ENCODE measurements at regions not wholly inside any gene's neighbourhood (a gene's known extent, or its start where the extent isn't known, plus 50 kb on each side); places are given as distances from the start of the nearest gene placed in this dataset.

- H3K4me3 ChIP-seq (replicated peaks; ENCODE audit: low read depth, low read length) = no peak overlapping the region
- no peaks in the 10 kb centered on the region for H3K27me3 ChIP-seq (replicated peaks; ENCODE audit: control insufficient read depth, insufficient read depth, low read length)
- H3K36me3 ChIP-seq (ENCODE audit: control insufficient read depth, insufficient read depth, low read length) = no peaks in the 10 kb centered on the region
- TF ChIP-seq CTCF (IDR thresholded peaks at IDR 0.05; ENCODE audit: insufficient read depth, low read length, poor library complexity, severe bottlenecking) = no peak
- no peak for DNase-seq (ENCODE audit: extremely low read depth, insufficient read length)
These were observed 297.6 kb downstream of the MTERF1 start for GRCh38 chr7:91582799-91583477.

GRCh38 chr7:91596287-91596686, 284.2 kb downstream of the MTERF1 start:
- TF ChIP-seq CTCF (IDR thresholded peaks at IDR 0.05; ENCODE audit: insufficient read depth, low read length, poor library complexity, severe bottlenecking) = no peak
- H3K27me3 ChIP-seq (replicated peaks; ENCODE audit: control insufficient read depth, insufficient read depth, low read length) = no peaks in the 10 kb centered on the region
- H3K4me3 ChIP-seq (replicated peaks; ENCODE audit: low read depth, low read length) = no peak overlapping the region
- DNase-seq (ENCODE audit: extremely low read depth, insufficient read length) = no peak
- no peaks in the 10 kb centered on the region for H3K36me3 ChIP-seq (ENCODE audit: control insufficient read depth, insufficient read depth, low read length)

DNA sequence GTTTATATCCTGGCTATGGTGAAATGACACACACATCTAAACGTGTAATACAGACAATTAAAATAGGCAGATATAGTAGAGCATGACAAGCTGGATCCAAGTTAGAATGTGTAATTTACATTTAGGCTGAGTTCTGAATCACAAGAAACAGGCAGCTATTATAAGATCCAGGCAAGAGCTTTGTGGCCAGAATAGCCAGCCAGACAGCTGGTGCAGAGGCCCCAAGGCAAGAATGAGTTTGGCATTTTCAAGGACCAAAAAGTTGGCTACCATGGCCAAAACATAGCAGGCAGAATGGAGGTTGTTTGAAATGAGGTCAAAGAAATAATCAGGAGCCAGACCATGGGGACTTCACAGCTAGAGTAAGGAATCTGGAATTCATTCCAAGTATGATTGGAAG, 281.7 kb downstream of the MTERF1 start:
- no peak for TF ChIP-seq CTCF (IDR thresholded peaks at IDR 0.05; ENCODE audit: insufficient read depth, low read length, poor library complexity, severe bottlenecking)
- no peak overlapping the region for H3K4me3 ChIP-seq (replicated peaks; ENCODE audit: low read depth, low read length)
- no peak for DNase-seq (ENCODE audit: extremely low read depth, insufficient read length)
- H3K27me3 ChIP-seq (replicated peaks; ENCODE audit: control insufficient read depth, insufficient read depth, low read length) = no peaks in the 10 kb centered on the region
- no peaks in the 10 kb centered on the region for H3K36me3 ChIP-seq (ENCODE audit: control insufficient read depth, insufficient read depth, low read length)

- no peaks in the 10 kb centered on the region for H3K36me3 ChIP-seq (ENCODE audit: control insufficient read depth, insufficient read depth, low read length)
- TF ChIP-seq CTCF (IDR thresholded peaks at IDR 0.05; ENCODE audit: insufficient read depth, low read length, poor library complexity, severe bottlenecking) = no peak
- H3K27me3 ChIP-seq (replicated peaks; ENCODE audit: control insufficient read depth, insufficient read depth, low read length) = no peaks in the 10 kb centered on the region
- H3K4me3 ChIP-seq (replicated peaks; ENCODE audit: low read depth, low read length) = no peak overlapping the region
- DNase-seq (ENCODE audit: extremely low read depth, insufficient read length) = no peak
These were observed 280.4 kb downstream of the MTERF1 start for GRCh38 chr7:91600112-91600511.

- no peak for TF ChIP-seq CTCF (IDR thresholded peaks at IDR 0.05; ENCODE audit: insufficient read depth, low read length, poor library complexity, severe bottlenecking)
- no peaks in the 10 kb centered on the region for H3K36me3 ChIP-seq (ENCODE audit: control insufficient read depth, insufficient read depth, low read length)
- no peak for DNase-seq (ENCODE audit: extremely low read depth, insufficient read length)
- no peak overlapping the region for H3K4me3 ChIP-seq (replicated peaks; ENCODE audit: low read depth, low read length)
- no peaks in the 10 kb centered on the region for H3K27me3 ChIP-seq (replicated peaks; ENCODE audit: control insufficient read depth, insufficient read depth, low read length)
These were observed 276.8 kb downstream of the MTERF1 start for GRCh38 chr7:91603707-91604106.

GRCh38 chr7:91608606-91609005, 271.9 kb downstream of the MTERF1 start:
- no peak overlapping the region for H3K4me3 ChIP-seq (replicated peaks; ENCODE audit: low read depth, low read length)
- no peak for DNase-seq (ENCODE audit: extremely low read depth, insufficient read length)
- no peaks in the 10 kb centered on the region for H3K36me3 ChIP-seq (ENCODE audit: control insufficient read depth, insufficient read depth, low read length)
- H3K27me3 ChIP-seq (replicated peaks; ENCODE audit: control insufficient read depth, insufficient read depth, low read length) = no peaks in the 10 kb centered on the region
- TF ChIP-seq CTCF (IDR thresholded peaks at IDR 0.05; ENCODE audit: insufficient read depth, low read length, poor library complexity, severe bottlenecking) = no peak
